CD4-positive, alpha-beta T cell treated with Interleukin-15 for 1 hour (primary cell): ENCODE measurements at regions not wholly inside any gene's neighbourhood (a gene's known extent, or its start where the extent isn't known, plus 50 kb on each side); places are given as distances from the start of the nearest gene placed in this dataset.

Experiments
- DNase-seq: peaks from one replicate; pipeline ENCODE4 v3.0.0-alpha.2; 2020

DNA sequence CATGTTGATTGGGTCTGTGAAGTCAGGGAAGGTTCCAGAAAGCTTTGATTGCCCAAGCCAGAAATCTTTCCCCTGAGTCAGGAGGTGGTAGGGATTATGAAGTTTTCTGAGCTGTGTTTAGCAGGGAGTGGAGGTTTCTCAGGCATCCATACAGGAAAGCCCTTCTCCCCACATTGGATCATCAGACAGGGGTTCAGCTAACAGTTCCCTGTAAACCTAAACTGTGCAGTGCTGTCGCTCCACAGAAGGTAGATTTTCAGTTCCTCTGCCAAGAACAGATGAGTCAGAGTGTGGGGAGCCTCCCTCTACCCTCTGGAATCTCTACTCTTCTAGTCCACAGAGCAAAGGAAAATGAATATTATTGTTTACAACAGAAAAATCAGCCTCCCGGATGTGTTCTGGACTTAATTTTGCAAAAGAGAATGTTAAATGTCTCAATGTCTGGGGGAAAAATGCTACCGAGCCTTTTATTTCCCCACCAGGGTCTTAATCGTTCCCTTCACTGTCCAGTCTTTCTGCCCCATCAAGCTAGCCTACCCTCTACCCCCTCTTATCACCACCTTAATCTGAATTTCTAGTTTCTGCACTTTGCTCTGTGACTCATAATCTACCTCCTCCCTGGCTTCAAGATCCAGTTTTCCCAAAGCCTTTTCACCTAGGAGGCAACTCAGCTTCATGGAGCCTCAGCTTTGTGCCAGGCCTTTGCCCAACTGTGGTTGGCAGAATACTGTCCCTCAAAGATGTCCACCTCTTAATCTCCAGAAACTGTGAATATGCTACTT lies 355.6 kb downstream of the PRDM2 start:
- DNase-seq: no peak

DNA sequence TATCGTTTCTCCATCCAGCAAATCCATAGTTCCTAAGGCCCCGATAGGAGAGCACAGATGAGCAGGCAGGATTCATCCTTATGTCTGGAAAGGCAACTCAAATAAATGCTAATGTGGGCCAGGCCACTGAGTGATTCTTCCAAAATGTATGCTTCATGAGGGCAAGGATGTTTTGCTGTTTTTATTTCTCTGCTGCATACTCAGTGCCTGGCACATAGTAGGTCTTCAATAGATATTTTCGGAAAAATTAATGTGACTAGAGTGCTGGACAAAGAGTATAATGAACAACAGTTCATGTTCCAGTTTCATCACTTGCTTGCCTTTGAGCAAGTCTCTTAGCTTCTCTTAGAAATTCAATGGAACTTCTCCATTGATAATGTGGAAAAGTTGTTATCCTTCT lies 357.7 kb downstream of the PRDM2 start:
- no peak for DNase-seq

DNA sequence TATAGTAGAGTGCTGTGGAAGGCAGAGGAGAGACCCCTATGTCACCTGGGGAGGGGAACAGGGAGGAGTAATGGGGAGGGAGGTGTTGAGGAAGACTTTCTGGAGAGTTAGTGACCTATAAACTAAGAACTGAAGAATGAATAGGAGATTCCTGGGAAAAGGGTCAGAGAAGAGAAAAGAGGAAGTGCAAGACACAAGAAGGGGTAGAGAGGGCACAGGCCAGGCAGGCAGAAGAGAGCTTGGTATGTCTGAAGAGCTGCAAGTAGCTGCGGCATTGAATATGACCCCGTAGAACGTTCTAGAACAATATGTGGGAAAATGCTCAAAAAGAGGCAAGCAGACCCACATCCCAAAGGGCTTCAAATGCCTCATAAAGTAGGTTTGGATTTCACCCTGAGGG lies 361.2 kb downstream of the PRDM2 start:
- no peak for DNase-seq

DNA sequence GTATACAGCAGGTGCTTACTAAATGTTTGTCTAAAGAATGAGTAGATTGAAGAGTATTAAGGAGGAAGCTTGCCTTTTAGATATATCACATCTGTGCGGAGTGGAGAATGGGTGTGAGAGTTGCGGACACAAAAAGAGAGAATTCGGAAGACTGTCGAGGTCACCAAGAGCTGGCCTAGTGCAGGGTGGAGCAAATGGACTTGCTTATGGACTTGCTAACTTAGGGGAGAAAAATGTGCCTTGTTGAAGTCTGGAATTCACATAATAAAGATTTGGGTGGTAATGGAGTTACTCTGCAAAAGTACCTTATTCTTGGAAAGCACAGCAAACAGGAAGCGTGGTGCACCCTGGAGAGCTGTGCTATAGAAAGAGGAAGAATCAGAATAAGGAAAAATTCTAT lies 361.7 kb downstream of the PRDM2 start:
- no peak for DNase-seq

DNA sequence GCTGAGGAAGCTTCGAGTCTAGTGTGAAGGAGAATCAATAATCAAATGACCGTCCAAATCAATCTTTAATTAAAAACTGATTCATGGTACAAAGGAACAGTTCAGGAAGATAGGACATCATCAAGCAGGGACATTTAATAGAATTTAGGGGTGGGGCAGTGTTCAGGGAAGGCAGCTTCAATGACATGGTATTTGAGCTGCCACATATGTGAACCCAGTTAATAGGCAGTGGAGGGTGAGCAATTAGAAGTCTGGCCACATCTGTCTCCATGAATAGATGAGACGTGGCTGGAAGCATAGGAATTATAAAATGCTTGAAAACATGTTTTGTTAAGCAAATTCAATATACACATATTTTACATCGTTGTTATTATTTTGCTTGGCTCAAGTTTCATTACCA lies 362.7 kb downstream of the PRDM2 start:
- no peak for DNase-seq

DNA sequence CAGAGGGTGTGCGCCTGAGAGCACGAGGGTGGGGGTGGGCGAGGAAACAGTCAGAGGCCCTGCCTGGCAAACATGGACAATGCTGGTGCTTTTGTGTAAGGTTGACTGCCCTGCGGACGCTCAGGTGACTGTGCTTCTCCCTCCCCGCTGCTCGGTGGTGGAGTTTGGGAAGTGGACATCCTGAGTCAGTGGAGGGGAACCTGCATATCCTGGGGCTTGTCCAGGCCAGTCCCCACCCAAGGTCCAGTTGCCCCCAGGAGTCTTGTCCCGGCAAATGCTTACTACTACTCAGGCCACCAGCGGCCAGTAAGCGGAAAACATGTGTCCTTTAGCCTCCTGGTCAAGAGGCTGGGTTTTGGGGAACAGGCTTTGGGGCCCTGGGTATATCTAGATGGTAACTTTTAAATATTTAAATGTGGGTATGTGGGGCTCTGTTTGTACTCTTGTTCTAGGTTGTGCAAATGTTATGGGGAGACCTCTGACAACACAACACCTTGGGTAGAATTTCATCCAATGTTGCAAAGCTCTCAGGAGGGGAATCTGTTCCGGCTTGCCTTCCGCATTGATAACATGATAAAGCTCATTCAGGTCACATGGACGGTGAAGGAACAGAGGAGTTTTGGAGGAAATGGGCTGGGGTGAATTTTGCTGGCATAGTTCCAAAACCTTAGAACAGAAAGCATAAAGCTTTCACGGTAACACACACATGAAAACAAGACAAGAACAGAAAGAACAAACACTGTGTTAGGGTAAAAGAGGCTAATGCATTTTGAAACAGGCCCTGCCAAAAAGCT lies 364.9 kb downstream of the PRDM2 start:
- DNase-seq: no peak

DNA sequence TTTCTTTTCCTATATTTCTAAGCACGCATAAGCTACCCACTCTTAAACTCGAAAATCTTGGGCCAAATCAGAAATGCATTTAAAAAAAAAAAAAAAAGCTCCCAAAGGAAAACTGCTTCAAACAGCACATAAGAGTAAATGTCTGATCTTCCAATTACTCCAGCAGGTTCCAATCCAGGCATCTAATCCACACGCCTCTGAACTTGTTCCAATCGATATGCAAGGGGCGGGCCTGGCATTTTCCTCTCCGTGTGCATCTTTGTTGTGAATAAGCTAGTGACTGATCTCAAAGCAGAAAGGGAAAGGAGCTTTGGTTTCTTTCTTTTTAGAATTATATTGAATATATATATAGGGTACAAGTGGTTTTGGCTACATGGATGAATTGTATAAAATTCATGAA lies 365.5 kb downstream of the PRDM2 start:
- DNase-seq: no peak

DNA sequence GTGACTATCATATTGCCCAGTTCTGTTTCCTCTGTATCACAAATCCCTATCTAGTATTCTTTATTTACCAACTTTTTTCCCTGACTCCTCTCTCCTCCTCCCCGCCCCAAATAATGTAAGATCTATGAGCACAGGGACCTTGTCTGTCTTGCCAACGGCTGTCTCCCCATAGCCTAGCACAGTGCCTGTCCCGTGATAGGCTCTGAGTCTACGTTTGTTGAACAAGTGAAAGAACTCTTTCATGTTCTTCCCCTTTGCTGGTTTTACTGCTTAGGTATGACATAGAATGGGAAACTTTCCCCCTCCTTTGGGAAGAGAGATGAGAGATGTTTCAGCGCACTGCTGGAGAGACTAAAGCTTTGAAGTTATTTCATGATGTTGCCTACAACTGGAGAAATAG lies 367.0 kb downstream of the PRDM2 start:
- no peak for DNase-seq

DNA sequence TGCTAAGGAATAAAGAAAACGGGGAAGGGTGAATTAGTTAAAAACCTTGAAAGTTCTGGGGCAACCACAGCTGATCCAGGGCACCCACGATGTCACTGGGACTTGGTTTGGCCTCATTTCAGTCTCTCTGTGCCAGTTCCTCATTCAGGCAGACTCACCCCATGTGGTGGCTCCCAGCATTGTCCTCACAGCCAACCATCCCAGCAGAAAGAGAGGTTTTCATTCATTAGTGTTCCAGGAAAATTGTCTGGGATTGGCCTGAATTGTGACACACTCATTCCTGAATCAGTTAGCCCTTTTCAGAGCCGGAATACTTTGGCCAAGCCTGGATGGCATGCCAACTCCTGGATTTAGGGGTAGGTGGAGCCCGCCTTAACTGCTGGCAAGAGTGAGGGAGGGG lies 367.7 kb downstream of the PRDM2 start:
- DNase-seq: no peak

DNA sequence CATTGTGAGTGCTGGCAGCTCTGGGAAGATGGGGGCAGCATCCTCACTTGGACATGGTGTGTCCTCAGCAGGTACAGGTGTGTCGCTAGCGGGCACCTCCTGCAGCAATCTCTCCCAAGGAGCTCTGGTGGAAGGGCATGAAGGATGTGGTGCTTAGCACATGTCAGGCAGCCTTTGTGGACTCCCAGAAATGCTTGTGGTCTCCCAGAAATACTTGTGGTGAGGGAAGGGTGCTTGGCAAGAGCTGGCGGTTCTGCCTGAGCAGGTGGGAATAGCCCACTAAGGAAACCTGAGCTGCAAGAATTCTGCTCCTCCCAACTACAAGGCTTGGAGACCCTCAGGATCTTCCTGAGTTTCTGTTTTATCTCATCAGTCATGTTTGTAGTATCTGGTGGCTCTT lies 371.6 kb downstream of the PRDM2 start:
- DNase-seq: no peak

DNA sequence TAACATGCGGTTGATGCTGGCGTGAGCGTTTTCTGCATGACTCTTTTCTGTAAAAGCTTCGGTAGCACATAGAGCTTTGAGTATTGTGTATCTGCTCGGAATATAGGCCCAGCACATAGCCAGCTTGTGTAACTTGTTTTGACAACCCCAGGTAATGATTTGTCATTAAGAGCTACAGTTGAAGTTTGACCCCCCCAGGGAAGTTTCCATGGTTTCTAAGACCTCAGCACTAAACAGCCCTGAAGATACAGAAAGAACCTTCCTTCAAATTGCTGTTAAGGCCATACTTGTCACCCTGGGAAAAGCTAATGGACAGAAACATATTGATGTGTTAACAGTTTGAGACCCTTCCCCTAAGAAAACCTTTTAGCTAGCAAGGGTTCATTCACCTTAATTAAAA lies 380.7 kb downstream of the PRDM2 start:
- DNase-seq: no peak

DNA sequence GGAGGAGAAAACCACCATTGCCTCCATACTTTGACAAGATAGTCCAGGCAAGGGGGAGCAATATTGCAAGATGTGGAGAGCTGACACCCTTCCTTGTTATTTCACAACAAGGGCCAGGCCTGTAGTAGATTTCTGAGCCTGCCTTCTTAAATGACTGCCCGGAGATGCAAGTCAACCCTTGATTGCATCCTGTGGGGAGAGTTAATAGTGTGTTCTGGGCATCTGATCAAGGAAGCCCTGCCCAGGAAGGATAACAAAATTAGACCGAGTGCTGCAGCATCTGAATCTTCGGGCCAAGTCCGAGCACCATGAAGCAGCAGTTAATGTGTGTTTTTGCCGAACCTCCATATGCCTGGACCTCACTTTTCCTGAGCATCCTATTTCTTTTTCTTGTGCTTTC lies 382.3 kb downstream of the PRDM2 start:
- no peak for DNase-seq

DNA sequence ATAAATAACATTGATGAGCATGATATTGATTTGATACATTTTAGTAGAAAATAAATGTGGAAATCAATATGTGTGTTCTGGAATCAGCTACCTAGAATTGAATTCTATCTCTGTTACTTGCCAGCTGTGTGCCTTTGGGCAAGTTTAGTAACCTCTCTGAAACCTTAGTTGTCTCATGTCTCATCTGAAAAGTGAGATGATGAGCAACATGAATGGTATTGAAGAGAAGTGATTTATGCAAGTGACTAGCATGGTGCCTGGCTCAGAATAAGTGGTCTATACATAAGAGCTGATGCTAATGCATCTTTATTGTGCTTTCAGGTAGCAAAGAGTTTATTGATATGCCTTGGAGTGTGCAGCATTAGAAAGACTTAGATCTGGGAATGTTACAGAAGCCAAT lies 383.3 kb downstream of the PRDM2 start:
- DNase-seq: no peak

DNA sequence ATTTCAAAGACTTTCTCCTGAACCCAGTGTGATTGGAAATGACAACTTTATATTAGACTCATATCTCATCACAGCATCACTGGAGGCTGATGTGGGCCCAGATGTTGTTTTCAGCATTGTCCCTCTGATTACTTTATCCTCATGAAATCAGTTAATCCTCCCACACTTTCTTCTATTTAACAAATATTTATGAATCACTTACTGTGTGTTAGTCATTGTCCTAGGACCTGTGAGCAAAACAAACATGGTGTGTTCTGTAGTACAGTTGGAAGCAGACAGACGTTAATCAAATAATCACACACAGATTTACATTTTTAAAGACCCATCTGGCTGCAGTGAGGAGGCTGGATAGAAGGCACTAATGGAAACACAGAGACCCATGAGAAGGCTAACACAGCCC lies 383.7 kb downstream of the PRDM2 start:
- DNase-seq: no peak

DNA sequence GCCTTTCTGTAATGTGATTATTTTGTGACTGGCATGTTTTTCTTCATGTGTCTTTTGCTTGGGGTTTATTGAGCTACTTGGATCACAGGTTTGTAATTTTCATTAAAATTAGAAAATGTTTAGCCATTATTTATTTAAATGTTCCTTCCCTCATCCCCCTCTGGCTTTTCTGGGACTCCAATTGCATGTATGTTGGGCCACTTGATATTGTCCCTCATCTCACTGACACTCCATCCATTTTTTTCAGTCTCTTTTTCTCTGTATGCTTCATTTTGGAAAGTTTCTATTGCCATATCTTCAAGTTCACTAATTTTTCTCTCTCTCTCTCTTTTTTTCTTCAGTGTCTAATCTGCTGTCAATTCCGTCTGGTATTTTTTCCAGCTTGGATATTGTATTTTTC lies 390.1 kb downstream of the PRDM2 start:
- no peak for DNase-seq

DNA sequence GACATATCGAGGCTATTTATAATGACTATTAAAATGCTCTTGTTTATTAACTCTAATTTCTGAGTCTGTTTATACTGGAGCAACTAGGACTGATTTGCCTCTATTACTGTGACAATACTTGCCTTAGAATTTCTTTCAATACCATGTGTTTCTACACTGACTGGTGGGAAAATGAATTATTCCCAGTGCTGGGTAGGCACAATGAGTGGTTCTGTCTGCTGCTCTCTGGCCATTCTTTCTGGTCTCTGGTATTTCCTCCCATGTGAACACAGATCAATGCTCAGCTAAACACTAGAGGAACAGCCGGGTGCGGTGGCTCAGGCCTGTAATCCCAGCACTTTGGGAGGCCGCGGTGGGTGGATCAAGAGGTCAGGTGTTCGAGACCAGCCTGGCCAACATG lies 390.5 kb downstream of the PRDM2 start:
- no peak for DNase-seq

DNA sequence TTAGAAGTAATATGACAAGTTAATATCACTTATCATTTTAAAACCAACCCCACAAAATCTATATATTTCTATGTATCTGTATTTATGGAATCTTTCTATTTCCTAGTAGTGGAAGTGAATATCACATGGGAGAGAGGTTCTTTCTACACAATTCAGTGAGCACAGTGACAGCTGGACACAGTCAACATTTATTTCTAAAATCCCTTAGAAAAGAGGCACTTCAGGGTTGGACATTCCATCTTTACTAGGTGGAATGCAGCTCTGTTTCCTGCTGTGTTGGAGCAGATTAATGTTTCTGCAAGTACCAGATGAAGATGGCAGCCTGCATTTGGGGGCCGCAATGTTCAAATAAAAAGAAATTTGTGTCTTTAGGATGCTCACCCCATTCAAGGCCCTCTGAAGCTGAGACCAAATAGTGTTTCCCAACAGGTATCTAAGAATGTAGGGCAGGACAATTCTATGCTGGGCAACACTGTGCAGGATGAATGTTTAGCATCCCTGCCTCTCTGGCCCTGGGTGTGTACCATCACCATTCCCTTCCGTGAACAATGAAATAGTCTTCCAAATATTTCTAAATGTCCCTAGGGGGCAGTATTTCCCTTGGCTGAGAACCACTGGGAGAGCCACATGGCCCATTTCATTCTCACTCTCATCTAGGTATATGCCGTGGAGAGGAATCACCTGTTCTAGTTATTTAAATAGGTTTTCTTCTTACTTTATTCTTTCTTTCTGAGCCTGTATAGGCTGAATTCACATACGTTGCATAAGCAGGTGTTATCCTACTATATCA lies 394.8 kb downstream of the PRDM2 start:
- no peak for DNase-seq

DNA sequence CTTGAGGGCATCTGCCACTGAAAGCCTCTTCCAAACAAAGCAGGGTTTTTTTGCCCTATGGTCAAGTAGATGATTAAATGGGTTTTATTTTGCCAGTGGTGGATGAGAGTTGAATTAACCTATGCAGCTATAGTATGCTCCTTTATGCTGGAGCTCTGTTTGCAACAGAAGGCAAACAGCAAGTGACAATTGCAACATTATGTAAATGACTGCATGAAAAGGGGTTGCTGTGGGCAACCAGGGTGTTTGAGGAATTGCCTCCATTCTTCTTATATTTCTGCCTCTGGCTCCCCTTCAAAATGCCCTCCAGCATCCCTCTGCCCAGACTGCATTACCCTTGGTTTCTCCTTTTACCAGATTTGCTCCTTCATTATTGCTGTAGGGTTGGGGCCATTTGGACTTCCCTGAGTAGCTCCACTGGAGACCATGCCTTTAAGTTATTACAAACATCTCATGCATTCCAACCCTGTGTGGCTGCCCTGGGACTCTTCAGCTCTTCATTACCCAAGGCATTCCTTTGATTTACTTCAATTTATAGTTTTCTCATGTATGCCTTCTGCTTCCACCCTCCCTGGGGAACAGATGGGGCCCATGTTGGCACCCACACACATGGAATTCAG lies 398.4 kb downstream of the PRDM2 start:
- DNase-seq: no peak

DNA sequence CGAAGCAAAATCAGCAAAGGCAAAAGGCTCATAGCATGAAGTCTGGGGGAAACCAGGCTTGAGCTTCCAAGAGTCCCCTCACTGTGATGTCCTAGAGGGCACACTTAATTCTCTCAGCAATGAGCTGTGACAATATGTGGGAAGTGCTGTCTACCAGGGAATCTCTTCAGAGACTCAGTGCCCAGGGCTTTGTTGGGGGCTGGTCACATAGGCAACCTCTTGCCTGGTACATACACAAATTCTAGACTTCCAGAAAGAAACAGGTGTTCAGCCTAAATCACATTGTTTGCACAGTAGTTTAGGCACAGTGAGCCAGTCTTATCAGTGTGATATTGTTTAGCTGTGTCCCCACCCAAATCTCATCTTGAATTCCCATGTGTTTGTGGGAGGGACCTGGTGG lies 400.5 kb downstream of the PRDM2 start:
- DNase-seq: no peak

DNA sequence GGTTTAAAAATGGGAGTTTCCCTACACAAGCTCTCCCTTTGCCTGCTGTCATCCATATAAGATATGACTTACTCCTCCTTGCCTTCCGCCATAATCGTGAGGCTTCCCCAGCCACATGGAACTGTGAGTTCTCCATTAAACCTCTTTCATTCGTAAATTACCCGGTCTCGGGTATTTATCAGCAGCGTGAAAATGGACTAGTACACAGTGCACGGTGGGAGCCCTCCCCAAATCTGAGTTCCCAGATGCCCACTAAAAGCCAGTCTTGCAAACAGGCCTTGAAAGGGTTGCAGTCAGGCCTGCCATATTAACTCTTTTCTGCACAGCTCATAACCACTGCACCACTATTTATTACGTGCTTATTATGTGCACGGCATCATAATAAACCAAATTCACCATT lies 400.9 kb downstream of the PRDM2 start:
- no peak for DNase-seq

DNA sequence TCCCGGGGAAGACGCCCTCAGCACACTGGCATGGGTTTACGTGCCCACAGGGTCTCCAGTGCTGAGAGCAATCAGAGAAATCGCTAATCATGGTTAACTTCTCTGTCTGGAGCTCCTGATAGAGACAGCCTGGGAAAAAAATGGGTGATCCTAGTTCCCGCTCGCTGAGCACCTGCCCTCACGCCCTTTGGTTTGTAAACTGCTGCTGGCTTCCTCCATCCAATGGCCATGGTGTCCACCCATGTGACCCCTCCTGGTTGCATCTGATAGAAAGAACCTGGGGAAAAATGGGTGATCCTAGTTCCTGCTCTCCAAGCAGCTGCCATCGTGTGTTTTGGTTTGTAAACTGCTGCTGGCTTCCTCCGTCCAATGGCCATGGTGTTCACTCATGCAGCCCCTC lies 402.2 kb downstream of the PRDM2 start:
- DNase-seq: no peak

DNA sequence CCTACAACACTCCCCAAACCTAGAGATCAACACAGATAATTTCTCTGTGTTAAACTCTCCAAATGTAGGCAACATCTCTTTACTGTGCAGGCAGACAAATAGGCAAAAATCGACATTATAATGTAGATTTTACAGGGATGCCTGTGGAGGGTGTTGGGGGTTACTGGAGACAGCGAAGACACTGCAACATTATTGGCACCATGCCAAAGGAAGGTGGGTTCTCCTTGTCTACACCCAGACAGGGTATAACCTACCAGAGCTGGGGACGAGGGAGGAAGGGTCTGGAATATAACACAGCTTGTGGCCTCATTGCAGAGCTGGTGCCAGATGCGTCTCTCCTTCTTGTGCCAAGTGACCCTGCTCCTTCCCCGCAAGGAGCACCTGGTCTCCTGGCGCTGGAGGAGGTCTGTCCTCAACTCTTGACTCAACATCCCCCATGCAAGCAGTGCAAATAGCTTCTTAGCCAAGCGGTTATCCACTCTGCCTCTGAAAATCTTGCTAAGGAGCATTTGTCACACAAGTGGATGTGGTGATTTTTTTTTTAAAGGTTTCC lies 404.0 kb downstream of the PRDM2 start:
- no peak for DNase-seq

DNA sequence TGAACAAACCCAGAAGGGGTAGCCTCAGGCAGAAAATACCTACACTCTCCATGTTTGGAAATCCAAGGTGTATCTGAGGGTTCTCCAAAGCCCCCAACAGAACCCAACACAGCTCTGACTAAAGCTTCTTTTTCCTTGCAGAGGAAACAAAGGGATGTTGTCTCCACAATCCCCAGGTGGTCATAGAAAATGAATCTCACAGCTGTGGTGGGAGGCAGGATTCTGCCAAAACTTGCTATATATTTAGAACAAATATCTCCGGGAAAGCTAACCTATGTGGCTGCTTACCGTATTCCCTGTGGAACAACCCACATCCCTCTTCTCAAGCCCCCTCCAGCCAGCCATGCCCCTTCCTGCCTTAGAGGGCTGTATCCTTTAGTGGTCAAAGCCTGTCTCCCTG lies 406.1 kb downstream of the PRDM2 start:
- DNase-seq: no peak
